K562 (cell line): ENCODE measurements at regions not wholly inside any gene's neighbourhood (a gene's known extent, or its start where the extent isn't known, plus 50 kb on each side); places are given as distances from the start of the nearest gene placed in this dataset.

Experiments used
- ATAC-seq: fragments of 200-7000 bp; cut with Tn5 transposase; 3 replicates; pipeline ENCODE4 v1.9.1; 2020; ENCODE audit warnings: moderate library complexity
- BruUV-seq: library from RNA; stranded (reverse); fragments of 400-500 nt; replicated peaks from 2 replicates; lab custom pipeline; 2021; lab: Mats Ljungman, UMichigan
- CTCF ChIA-PET: fragments of 300-600 bp; formaldehyde crosslinking; extraction: SDS; loops from one replicate; lab custom pipeline; 2021; ENCODE audit warnings: low intra/inter-chr PET ratio; lab: Yijun Ruan, JAX
- POLR2A ChIA-PET: fragments of 300-600, 350-650 bp; sonication (Branson Sonifier 250); formaldehyde crosslinking; extraction: SDS; loops from one replicate; lab custom pipeline; 2021; ENCODE audit warnings: antibody characterized with exemption, inconsistent platforms; lab: Yijun Ruan, JAX
- DNase-seq, 4 experiments: peaks; one replicate each; pipeline versions ENCODE4 v3.0.0 to v3.0.0-alpha.2; 2011 to 2018; ENCODE audit warnings: low spot score in 3 of 4, mixed read lengths in 3 of 4; ENCODE audit errors: extremely low read depth in 1 of 4
- FAIRE-seq: peaks from 2 replicates; lab custom pipeline; 2011; peaks lifted over from hg19 to GRCh38; lab: Jason Lieb, UNC
- H2AFZ ChIP-seq: 2 replicates; pipeline ENCODE4 v1.6.0; 2011; ENCODE audit warnings: low read depth, low read length, control low read depth, inconsistent platforms
- H3K27ac ChIP-seq: fragments of 200-600 bp; 3 replicates; pipeline ENCODE4 v1.8.0; 2011; ENCODE audit warnings: low read depth, mild to moderate bottlenecking, control low read depth, inconsistent platforms, low read length, moderate library complexity, mixed read lengths; ENCODE audit errors: extremely low read depth
- H3K27me3 ChIP-seq, 2 experiments: fragments of 300-600 bp in 1 of 2; 2 replicates in 1 of 2; 3 replicates in 1 of 2; pipeline versions ENCODE4 v1.6.0 to v1.8.0; 2011; ENCODE audit warnings: inconsistent platforms in 2 of 2, low read length in 2 of 2, mild to moderate bottlenecking in 1 of 2, mixed read lengths in 1 of 2, moderate library complexity in 1 of 2; ENCODE audit not compliant: control insufficient read depth in 2 of 2, insufficient read depth in 2 of 2
- H3K36me3 ChIP-seq: fragments of 300-600 bp; 3 replicates; pipeline ENCODE4 v1.8.0; 2011; ENCODE audit warnings: mild to moderate bottlenecking, low read length, inconsistent platforms; ENCODE audit not compliant: control insufficient read depth, insufficient read depth
- H3K4me1 ChIP-seq, 2 experiments: fragments of 200-600 bp in 1 of 2; replicated peaks in 1 of 2; 2 replicates in 1 of 2; 3 replicates in 1 of 2; pipeline versions ENCODE4 v1.5.1 to v1.8.0; 2011; ENCODE audit warnings: inconsistent platforms in 2 of 2, low read length in 2 of 2, mild to moderate bottlenecking in 1 of 2, mixed read lengths in 1 of 2, moderate library complexity in 1 of 2; ENCODE audit not compliant: control insufficient read depth in 2 of 2, insufficient read depth in 2 of 2
- H3K4me2 ChIP-seq: 2 replicates; pipeline ENCODE4 v1.6.1; 2011; ENCODE audit warnings: low read length, control low read depth, inconsistent platforms, mixed read lengths; ENCODE audit not compliant: insufficient read depth
- H3K4me3 ChIP-seq: fragments of 200-600 bp; sonication (generic), shearing (Covaris generic); 2 replicates; pipeline ENCODE4 v1.5.1; 2016; ENCODE audit warnings: control low read depth, inconsistent platforms
- H3K79me2 ChIP-seq: fragments of 200-600 bp; 3 replicates; pipeline ENCODE4 v1.8.0; 2011; ENCODE audit warnings: low read length, inconsistent platforms; ENCODE audit not compliant: control insufficient read depth, insufficient read depth
- H3K9ac ChIP-seq, 2 experiments: 2 replicates each; pipeline versions ENCODE4 v1.6.0 to v1.6.1; 2011; ENCODE audit warnings: low read depth in 2 of 2, low read length in 2 of 2, control low read depth in 1 of 2, inconsistent platforms in 1 of 2, mild to moderate bottlenecking in 1 of 2, mixed read lengths in 1 of 2; ENCODE audit not compliant: insufficient read depth in 1 of 2
- H3K9me1 ChIP-seq: one replicate; pipeline ENCODE4 v1.6.0; 2011; ENCODE audit warnings: inconsistent platforms, mild to moderate bottlenecking, low read length, moderate library complexity; ENCODE audit not compliant: control insufficient read depth, insufficient read depth
- H3K9me3 ChIP-seq: replicated peaks from 2 replicates; pipeline ENCODE4 v1.5.1; 2011; ENCODE audit warnings: low read depth, low read length, inconsistent platforms; ENCODE audit not compliant: control insufficient read depth, insufficient read depth
- H4K20me1 ChIP-seq: replicated peaks from 2 replicates; pipeline ENCODE4 v1.6.1; 2011; ENCODE audit warnings: low read length, inconsistent platforms, mixed read lengths; ENCODE audit not compliant: control insufficient read depth, insufficient read depth
- GTF2F1 ChIP-seq: IDR thresholded peaks from 2 replicates; pipeline ENCODE4 v1.6.1; 2011; ENCODE audit warnings: low read depth, low read length, improper control_type of control experiment
- HMGN3 ChIP-seq: IDR thresholded peaks from 2 replicates; pipeline ENCODE4 v1.6.1; 2011; ENCODE audit warnings: borderline replicate concordance, low read depth, mild to moderate bottlenecking, mixed read lengths, low read length; ENCODE audit not compliant: insufficient read length; ENCODE audit errors: extremely low read depth
- KDM5B ChIP-seq: fragments of 200-600 bp; sonication (generic); IDR thresholded peaks from 2 replicates; pipeline ENCODE4 v1.6.1; 2012; ENCODE audit warnings: low read depth, mild to moderate bottlenecking, moderate library complexity, low read length, control low read depth, inconsistent platforms; ENCODE audit not compliant: insufficient replicate concordance
- MAFG ChIP-seq: fragments of 450-650 bp; conservative IDR thresholded peaks from 2 replicates; pipeline ENCODE4 v1.6.1; 2016; ENCODE audit warnings: missing genetic modification characterization, missing compliant biosample characterization
- MCM5 ChIP-seq: fragments of 450-650 bp; IDR thresholded peaks from 2 replicates; pipeline ENCODE4 v1.6.1; 2016; ENCODE audit warnings: low read depth
- POLR2A ChIP-seq: fragments of 450-650 bp; conservative IDR thresholded peaks from 2 replicates; pipeline ENCODE4 v1.6.1; 2016
- PRPF4 ChIP-seq: fragments of 200-400 bp; formaldehyde crosslinking; IDR thresholded peaks from one replicate; pipeline ENCODE4 v1.6.1; 2017; ENCODE audit warnings: low read length, low read depth, mild to moderate bottlenecking; ENCODE audit not compliant: insufficient read depth, poor library complexity, severe bottlenecking
- WHSC1 ChIP-seq: IDR thresholded peaks from one replicate; pipeline ENCODE4 v1.6.1; 2012; ENCODE audit warnings: low read length, control low read depth, inconsistent platforms
- ZNF174 ChIP-seq: fragments of 250-450 bp; sonication (Bioruptor Pico); IDR thresholded peaks from 2 replicates; pipeline ENCODE4 v1.4.0; 2020; ENCODE audit warnings: mild to moderate bottlenecking
- WGBS: fragments of 100-300 bp; shearing (Covaris generic); methylation state at CpG from one replicate; pipeline ENCODE4 v1.1.6; 2016; ENCODE audit warnings: low coverage, mixed read lengths; ENCODE audit not compliant: insufficient coverage; ENCODE audit errors: missing lambda C conversion rate; 5-methylcytosine and 5-hydroxymethylcytosine counted together
- in situ Hi-C: fragments of 300-500 bp; cut with MboI; formaldehyde crosslinking; loops from 4 replicates; pipeline ENCODE4 v1.15.0; 2018; ENCODE audit warnings: inconsistent platforms, mixed read lengths
- intact Hi-C: fragments of 100-400 bp; cut with micrococcal nuclease; formaldehyde crosslinking; loops from 2 replicates; pipeline ENCODE4 v1.14.2; 2022
- TF ChIP-seq, protein P1 (sequence below): fragments of 450-650 bp; formaldehyde crosslinking; IDR thresholded peaks from 2 replicates; pipeline ENCODE4 v1.4.0; 2020; ENCODE audit warnings: mild to moderate bottlenecking, mixed read lengths
- TF ChIP-seq, protein P2 (sequence below): fragments of 250-450 bp; sonication (Bioruptor Pico); IDR thresholded peaks from 2 replicates; pipeline ENCODE4 v1.5.1; 2021; ENCODE audit warnings: mild to moderate bottlenecking
- TF ChIP-seq, protein P3 (sequence below): fragments of 250-450 bp; sonication (Bioruptor Pico); IDR thresholded peaks from 2 replicates; pipeline ENCODE4 v1.5.0; 2021; ENCODE audit warnings: mild to moderate bottlenecking, borderline replicate concordance

DNA sequence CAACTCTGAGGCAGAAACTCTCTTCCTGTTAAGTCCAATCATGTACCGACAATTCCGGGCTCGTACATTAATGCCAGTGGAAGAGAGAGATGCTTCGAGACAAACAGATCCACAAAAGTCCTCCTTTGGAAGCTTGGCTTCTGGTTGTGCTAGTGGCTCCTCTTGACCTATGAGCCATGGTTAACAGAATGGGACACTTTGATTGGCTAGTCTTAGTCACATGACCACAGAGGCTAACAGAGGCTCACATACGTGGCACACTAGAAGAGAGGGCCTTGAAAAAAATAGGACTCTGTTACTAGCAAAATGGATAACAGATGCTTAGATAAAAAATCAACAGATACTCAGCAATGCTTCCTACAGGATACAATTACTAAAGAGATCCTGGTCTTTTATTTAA is 1211.9 kb upstream of the GYPC start:
- no TSS peak for BruUV-seq
- no peak overlapping the region for H2AFZ ChIP-seq
- no peak overlapping the region for H3K4me2 ChIP-seq
- no peak for FAIRE-seq
- no peaks in the 10 kb centered on the region for H3K9me1 ChIP-seq
- CTCF ChIA-PET, result no interaction called here
- no peak for ATAC-seq
- H3K27me3 ChIP-seq, result no peaks in the 10 kb centered on the region
- no peaks in the 10 kb centered on the region for H4K20me1 ChIP-seq
- TF ChIP-seq, protein P1, sequence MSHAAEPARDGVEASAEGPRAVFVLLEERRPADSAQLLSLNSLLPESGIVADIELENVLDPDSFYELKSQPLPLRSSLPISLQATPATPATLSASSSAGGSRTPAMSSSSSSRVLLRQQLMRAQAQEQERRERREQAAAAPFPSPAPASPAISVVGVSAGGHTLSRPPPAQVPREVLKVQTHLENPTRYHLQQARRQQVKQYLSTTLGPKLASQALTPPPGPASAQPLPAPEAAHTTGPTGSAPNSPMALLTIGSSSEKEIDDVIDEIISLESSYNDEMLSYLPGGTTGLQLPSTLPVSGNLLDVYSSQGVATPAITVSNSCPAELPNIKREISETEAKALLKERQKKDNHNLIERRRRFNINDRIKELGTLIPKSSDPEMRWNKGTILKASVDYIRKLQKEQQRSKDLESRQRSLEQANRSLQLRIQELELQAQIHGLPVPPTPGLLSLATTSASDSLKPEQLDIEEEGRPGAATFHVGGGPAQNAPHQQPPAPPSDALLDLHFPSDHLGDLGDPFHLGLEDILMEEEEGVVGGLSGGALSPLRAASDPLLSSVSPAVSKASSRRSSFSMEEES (CRISPR knock-in tag), result peak; percentile 52
- TF ChIP-seq GTF2F1 (no peak), WHSC1 (no peak), POLR2A (no peak)
- TF ChIP-seq, all 486 proteins: peak for 1
- Histone ChIP-seq H3K9me3 (no peaks in the 10 kb centered on the region), H3K4me3 (no peak overlapping the region), H3K27ac (no peak overlapping the region), H3K36me3 (no peaks in the 10 kb centered on the region), H3K9ac (no peak overlapping the region), H3K4me1 (no peaks in the 10 kb centered on the region), H3K79me2 (no peaks in the 10 kb centered on the region)
- WGBS, result 0% methylated on average over 5 of the region's 5 CpGs
- DNase-seq, result no peak
- POLR2A ChIA-PET, result no interaction called here
- intact Hi-C loops, result no loop called here
- in situ Hi-C loops, result no loop called here

DNA sequence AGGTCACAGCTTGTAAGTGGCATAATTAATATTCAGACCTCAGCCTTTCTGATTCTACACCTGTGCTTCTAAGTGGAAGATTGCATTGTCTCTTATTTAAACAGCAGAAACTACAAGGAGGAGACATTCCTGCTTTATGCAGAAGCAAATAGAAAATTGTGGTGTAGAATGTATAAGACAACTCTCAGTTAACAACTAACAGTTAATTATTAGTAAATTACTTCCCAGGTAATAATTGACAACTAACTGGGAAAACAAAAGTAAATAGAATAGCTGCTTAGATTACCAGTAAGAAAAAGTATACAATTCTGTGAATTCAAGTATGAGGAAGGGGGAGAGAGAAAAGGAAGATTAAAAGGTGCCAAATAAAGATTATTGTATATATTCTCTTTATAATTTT is 1210.5 kb upstream of the GYPC start:
- Histone ChIP-seq H3K9me3 (no peaks in the 10 kb centered on the region), H2AFZ (no peak overlapping the region), H3K79me2 (no peaks in the 10 kb centered on the region), H3K4me2 (no peak overlapping the region), H4K20me1 (no peaks in the 10 kb centered on the region), H3K36me3 (no peaks in the 10 kb centered on the region), H3K27ac (no peak overlapping the region), H3K4me3 (no peak overlapping the region), H3K9me1 (no peaks in the 10 kb centered on the region), H3K27me3 (no peaks in the 10 kb centered on the region), H3K9ac (no peak overlapping the region), H3K4me1 (no peaks in the 10 kb centered on the region)
- FAIRE-seq (no peak), ATAC-seq (no peak), DNase-seq (no peak)
- POLR2A ChIA-PET, result interaction anchor here (0.6 kb wide), 1 partner anchor 42 kb away, joined by 3 read pairs; no protein-coding TSS in a partner anchor
- no TSS peak for BruUV-seq
- in situ Hi-C loops, result no loop called here
- intact Hi-C loops, result no loop called here
- CTCF ChIA-PET, result no interaction called here
- TF ChIP-seq ZNF174 (CRISPR knock-in tag) (no peak), HMGN3 (no peak), MAFG (tag) (no peak), MCM5 (no peak), KDM5B (no peak), PRPF4 (no peak)
- TF ChIP-seq, protein P2, sequence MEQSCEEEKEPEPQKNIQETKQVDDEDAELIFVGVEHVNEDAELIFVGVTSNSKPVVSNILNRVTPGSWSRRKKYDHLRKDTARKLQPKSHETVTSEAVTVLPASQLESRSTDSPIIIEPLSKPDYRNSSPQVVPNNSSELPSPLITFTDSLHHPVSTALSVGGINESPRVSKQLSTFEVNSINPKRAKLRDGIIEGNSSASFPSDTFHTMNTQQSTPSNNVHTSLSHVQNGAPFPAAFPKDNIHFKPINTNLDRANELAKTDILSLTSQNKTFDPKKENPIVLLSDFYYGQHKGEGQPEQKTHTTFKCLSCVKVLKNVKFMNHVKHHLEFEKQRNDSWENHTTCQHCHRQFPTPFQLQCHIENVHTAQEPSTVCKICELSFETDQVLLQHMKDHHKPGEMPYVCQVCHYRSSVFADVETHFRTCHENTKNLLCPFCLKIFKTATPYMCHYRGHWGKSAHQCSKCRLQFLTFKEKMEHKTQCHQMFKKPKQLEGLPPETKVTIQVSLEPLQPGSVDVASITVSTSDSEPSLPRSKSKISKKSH (CRISPR knock-in tag), result no peak
- TF ChIP-seq, protein P3, sequence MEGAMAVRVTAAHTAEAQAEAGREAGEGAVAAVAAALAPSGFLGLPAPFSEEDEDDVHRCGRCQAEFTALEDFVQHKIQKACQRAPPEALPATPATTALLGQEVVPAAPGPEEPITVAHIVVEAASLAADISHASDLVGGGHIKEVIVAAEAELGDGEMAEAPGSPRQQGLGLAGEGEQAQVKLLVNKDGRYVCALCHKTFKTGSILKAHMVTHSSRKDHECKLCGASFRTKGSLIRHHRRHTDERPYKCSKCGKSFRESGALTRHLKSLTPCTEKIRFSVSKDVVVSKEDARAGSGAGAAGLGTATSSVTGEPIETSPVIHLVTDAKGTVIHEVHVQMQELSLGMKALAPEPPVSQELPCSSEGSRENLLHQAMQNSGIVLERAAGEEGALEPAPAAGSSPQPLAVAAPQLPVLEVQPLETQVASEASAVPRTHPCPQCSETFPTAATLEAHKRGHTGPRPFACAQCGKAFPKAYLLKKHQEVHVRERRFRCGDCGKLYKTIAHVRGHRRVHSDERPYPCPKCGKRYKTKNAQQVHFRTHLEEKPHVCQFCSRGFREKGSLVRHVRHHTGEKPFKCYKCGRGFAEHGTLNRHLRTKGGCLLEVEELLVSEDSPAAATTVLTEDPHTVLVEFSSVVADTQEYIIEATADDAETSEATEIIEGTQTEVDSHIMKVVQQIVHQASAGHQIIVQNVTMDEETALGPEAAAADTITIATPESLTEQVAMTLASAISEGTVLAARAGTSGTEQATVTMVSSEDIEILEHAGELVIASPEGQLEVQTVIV (CRISPR knock-in tag), result no peak
